Stimulated activated CD4-positive, alpha-beta T cell treated with anti-CD3 and anti-CD28 coated beads, Interleukin-15, amount 100 ng/mL, for 48 hours (primary cell): ENCODE measurements at regions not wholly inside any gene's neighbourhood (a gene's known extent, or its start where the extent isn't known, plus 50 kb on each side); places are given as distances from the start of the nearest gene placed in this dataset.

Source experiments
- DNase-seq, 2 donors: peaks; one replicate each; pipeline ENCODE4 v3.0.0-alpha.2; 2020; ENCODE audit warnings: low read depth in 2 of 2

DNA sequence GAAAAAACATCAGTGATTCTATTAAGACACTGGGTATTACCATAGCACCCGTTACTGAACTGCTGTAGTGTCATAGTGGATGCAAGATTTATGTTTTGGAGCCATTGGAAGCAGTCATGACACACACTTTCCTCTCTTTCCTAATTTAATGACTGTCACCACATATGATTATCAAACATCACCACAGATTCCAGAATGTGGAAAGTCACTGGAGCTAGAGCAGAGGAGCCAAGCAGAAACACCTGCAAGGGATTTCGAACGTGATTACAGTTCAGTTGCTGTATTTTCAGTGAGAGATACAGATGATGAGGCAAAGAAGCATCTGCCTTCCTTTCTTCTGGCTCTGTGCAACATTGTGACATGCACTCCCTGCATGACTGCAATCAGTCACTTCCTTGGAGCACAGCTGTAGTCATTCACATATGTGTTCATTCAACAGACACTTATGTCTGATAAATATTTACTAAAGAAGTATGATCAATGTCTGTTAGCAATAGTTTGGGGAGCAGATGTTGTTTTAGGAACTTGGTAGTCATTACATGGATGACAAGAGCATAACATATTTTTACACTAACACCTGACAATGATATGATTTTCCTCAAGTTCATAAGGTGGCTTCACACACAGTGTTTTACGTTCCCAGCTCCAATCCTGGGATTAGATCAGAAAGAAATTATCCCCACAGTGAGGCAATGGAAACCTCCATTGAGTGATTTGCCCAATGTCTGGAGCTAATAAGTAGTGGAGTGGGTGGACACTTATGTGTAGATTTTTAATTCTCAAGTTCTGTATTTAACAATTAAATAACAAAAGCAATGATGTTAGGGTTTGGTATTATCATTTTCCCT lies 416.6 kb downstream of the PLCL1 start:
- DNase-seq: no peak

GRCh38 chr2:198219292-198219691 lies 414.9 kb downstream of the PLCL1 start:
- no peak for DNase-seq

DNA sequence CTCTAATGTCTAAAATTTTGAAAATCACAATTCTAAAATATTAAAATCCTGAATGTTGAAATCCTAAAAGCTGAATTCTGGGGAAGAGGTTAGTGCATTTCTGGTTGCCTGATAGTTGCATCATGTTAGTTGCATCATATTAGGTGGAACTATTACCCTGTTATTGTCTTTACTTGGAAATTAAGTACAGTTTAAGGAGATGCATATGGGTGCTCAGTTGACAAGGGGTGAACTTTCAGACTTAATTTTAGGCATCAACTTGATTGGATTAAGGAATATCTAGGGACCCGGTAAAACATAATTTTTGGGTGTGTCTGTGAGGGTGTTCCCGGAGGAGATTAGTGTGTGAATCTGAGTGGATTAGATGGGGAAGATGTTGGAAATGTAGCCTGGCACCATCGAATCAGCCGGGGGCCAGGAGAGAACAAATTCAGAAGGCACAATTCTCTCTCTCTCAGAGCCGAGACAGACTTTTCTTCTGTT lies 409.8 kb downstream of the PLCL1 start:
- no peak for DNase-seq

GRCh38 chr2:198213253-198213652 lies 408.9 kb downstream of the PLCL1 start:
- DNase-seq: no peak

- DNase-seq: no peak
Observed at GRCh38 chr2:198211706-198212105, 407.3 kb downstream of the PLCL1 start.

- no peak for DNase-seq
Observed at GRCh38 chr2:198203336-198204069, 399.1 kb downstream of the PLCL1 start.
